ENCODE measurements at regions not wholly inside any gene's neighbourhood (a gene's known extent, or its start where the extent isn't known, plus 50 kb on each side); places are given as distances from the start of the nearest gene placed in this dataset.
"Not testable (repeated sequence)": the region's sequence is repeated elsewhere in the genome, so short reads cannot be mapped to it uniquely, and the experiment has no call there.

- TF ChIP-seq, protein P1, sequence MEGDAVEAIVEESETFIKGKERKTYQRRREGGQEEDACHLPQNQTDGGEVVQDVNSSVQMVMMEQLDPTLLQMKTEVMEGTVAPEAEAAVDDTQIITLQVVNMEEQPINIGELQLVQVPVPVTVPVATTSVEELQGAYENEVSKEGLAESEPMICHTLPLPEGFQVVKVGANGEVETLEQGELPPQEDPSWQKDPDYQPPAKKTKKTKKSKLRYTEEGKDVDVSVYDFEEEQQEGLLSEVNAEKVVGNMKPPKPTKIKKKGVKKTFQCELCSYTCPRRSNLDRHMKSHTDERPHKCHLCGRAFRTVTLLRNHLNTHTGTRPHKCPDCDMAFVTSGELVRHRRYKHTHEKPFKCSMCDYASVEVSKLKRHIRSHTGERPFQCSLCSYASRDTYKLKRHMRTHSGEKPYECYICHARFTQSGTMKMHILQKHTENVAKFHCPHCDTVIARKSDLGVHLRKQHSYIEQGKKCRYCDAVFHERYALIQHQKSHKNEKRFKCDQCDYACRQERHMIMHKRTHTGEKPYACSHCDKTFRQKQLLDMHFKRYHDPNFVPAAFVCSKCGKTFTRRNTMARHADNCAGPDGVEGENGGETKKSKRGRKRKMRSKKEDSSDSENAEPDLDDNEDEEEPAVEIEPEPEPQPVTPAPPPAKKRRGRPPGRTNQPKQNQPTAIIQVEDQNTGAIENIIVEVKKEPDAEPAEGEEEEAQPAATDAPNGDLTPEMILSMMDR (IDR thresholded peaks at IDR 0.05), result no peak
- DNase-seq (ENCODE audit: low spot score), result no peak
- Histone ChIP-seq H3K27ac (no peak overlapping the region), H3K4me3 (no peak overlapping the region)
Observed at GRCh38 chr4:62618042-62618441, 1417.9 kb downstream of the ADGRL3 start.

DNA sequence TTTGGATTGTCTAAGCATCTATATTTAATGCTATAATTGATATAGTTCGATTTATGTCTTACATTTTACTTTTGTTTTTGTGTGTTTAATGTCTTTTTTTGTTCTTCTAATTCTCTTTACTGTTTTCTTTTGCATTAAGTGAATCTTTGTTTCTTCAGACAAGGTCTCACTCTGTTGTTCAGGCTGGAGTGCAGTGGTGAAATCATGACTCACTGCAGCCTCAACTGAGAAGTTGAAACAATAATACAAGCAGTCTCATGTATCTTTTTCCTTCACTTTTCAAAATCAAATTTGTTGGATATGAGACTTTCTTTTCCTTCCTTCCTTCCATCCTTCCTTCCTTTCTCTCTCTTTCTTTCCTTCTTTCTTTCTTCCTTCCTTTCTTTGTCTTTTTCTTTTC lies 1401.6 kb downstream of the ADGRL3 start:
- DNase-seq (ENCODE audit: low spot score), result no peak
- H3K4me3 ChIP-seq, result no peak overlapping the region
- TF ChIP-seq, protein P1 (IDR thresholded peaks at IDR 0.05), result no peak
- no peak overlapping the region for H3K27ac ChIP-seq

DNA sequence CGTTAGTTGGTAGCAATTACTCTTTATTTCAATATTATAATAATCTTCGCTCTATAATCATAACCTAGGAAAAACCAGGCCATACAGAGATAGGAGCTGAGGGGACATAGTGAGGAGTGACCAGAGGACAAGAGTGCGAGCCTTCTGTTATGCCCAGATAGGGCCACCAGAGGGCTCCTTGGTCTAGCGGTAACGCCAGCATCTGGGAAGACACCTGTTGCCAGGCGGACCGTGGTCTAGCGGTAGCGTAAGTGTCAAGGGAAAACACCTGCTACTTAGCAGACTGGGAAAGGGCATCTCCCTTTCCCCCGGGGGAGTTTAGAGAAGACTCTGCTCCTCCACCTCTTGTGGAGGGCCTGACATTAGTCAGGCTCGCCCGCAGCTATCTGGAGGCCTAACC lies 1395.1 kb downstream of the ADGRL3 start:
- not testable (repeated sequence) for H3K27ac ChIP-seq; DNase-seq (ENCODE audit: low spot score); H3K4me3 ChIP-seq

DNA sequence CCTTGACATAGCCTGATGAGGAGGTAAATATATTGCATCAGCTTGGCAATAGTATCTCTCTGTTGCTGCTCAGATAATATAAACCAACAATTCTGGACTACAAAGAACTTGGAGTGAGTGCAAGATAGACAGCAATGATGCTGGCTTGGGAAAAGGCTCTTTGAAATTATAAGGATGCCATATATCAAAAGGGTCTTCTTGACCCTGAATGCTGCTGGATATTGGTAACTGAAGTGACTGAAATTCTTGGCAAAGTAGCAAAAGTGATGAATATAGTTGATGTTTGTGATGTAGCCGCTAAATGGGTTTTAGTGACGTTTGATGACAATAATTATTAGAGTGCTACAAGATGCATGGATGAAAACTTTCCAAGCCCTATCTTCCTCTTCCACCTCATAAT lies 1391.6 kb downstream of the ADGRL3 start:
- no peak overlapping the region for H3K27ac ChIP-seq
- TF ChIP-seq, protein P1 (IDR thresholded peaks at IDR 0.05), result no peak
- H3K4me3 ChIP-seq, result no peak overlapping the region
- no peak for DNase-seq (ENCODE audit: low spot score)

GRCh38 chr4:62588671-62589070 lies 1388.5 kb downstream of the ADGRL3 start:
- TF ChIP-seq, protein P1 (IDR thresholded peaks at IDR 0.05), result no peak
- no peak overlapping the region for H3K27ac ChIP-seq
- H3K4me3 ChIP-seq, result no peak overlapping the region
- DNase-seq (ENCODE audit: low spot score), result no peak

DNA sequence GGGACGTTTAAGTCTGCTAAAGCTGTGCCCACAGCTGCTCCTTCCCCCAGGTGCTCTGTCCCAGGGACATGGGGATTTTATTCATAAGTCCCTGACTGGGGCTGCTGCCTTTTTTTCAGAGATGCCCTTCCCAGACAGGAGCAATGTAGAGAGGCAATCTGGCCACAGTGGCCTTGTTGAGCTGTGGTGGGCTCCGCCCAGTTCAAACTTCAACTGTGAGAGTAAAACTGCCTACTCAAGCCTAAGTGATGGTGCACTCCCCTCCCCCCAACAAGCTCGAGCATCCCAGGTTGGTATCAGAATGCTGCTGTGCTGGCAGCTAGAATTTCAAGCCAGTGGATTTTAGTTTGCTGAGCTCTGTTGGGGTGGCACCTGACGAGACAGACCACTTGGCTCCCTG lies 1371.4 kb downstream of the ADGRL3 start:
- no peak overlapping the region for H3K27ac ChIP-seq
- TF ChIP-seq, protein P1 (IDR thresholded peaks at IDR 0.05), result no peak
- H3K4me3 ChIP-seq, result no peak overlapping the region
- no peak for DNase-seq (ENCODE audit: low spot score)

DNA sequence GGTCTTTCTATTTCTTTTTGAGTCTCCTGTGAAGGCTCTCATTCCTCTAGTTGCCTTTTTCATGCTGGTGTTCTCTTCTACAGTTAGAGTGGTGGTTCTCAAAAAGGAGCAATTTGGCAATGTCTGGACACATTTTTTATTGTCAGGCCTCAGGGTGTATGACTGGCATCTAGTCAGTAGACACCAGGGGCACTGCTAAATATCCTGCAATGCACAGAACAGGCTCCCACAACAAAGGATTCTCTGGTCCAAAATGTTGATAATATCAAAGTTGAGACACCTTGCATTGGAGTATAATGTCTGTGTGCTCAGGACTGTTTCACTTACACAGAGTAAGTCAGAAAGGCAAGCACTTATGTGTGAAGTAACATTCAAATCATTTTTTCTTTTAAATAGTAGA lies 1360.7 kb downstream of the ADGRL3 start:
- TF ChIP-seq, protein P1 (IDR thresholded peaks at IDR 0.05), result no peak
- H3K27ac ChIP-seq, result no peak overlapping the region
- no peak for DNase-seq (ENCODE audit: low spot score)
- no peak overlapping the region for H3K4me3 ChIP-seq

DNA sequence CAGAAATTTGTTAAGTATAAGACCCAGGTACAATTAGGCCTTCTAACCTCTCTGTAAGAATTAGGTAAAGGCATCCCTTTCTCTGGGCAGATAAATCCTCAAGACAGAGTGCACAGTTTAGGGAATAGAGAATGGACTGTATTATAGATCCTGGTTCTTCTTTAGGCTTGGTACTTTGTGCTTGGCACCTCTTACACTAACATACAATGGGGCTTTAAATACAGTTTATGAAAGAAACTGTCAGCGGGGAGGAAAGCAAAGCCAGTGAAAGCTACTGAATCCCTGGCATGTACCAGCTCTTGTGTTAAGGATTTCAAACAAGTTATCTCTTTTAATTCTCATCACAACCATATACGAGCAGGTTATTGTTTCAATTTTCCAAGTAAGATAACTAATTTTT lies 1350.0 kb downstream of the ADGRL3 start:
- Histone ChIP-seq H3K27ac (no peak overlapping the region), H3K4me3 (no peak overlapping the region)
- TF ChIP-seq, protein P1 (IDR thresholded peaks at IDR 0.05), result no peak
- DNase-seq (ENCODE audit: low spot score), result no peak
